ENCODE measurements at regions not wholly inside any gene's neighbourhood (a gene's known extent, or its start where the extent isn't known, plus 50 kb on each side); places are given as distances from the start of the nearest gene placed in this dataset.

- intact Hi-C loops (cut with micrococcal nuclease), result loop anchor here (5.0 to 10.0 kb wide), 2 partner anchors 171 to 552 kb away; no protein-coding TSS in a partner anchor
- Histone ChIP-seq H3K27ac (ENCODE audit: low read length in 2 of 2) (no peak overlapping the region), H3K9ac (ENCODE audit: low read length) (no peak overlapping the region), H3K4me1 (ENCODE audit: control insufficient read depth in 2 of 2, insufficient read depth in 2 of 2, low read length in 2 of 2) (no peaks in the 10 kb centered on the region), H3K4me2 (replicated peaks; ENCODE audit: low read depth, low read length, poor library complexity, severe bottlenecking) (no peak overlapping the region), H4K20me1 (ENCODE audit: control insufficient read depth, insufficient read depth, low read length, poor library complexity, severe bottlenecking) (no peaks in the 10 kb centered on the region), H3K9me3 (ENCODE audit: control extremely low read depth in 1 of 3, control insufficient read depth in 2 of 3, insufficient read depth in 1 of 3, low read length in 2 of 3) (no peaks in the 10 kb centered on the region), H3K4me3 (ENCODE audit: control extremely low read depth in 1 of 5, extremely low read depth in 1 of 5, insufficient read depth in 1 of 5, low read depth in 2 of 5, low read length in 4 of 5) (no peak overlapping the region), H3K27me3 (replicated peaks in 1 of 4; ENCODE audit: control extremely low read depth in 1 of 4, control insufficient read depth in 3 of 4, insufficient read depth in 4 of 4, low read length in 3 of 4) (no peaks in the 10 kb centered on the region), H2AFZ (ENCODE audit: insufficient read depth, low read depth, low read length, poor library complexity, severe bottlenecking) (no peak overlapping the region), H3K36me3 (replicated peaks in 1 of 2; ENCODE audit: control extremely low read depth in 1 of 2, control insufficient read depth in 1 of 2, extremely low read depth in 1 of 2, insufficient read depth in 2 of 2, low read length in 1 of 2) (no peaks in the 10 kb centered on the region), H3K79me2 (ENCODE audit: control insufficient read depth, insufficient read depth, low read length) (no peaks in the 10 kb centered on the region)
- POLR2A ChIA-PET, result no interaction called here
- H3K27me3 Mint-ChIP-seq, result peaks cover 4% of the 10 kb centered on the region
- H3K4me3 Mint-ChIP-seq, result no peak overlapping the region
- DNase-seq (no peak), ATAC-seq (ENCODE audit: low read depth) (no peak)
- TF ChIP-seq CTCF (IDR thresholded peaks at IDR 0.05) (no peak), EZH2 (IDR thresholded peaks at IDR 0.05; ENCODE audit: borderline replicate concordance, insufficient read depth, low read depth, low read length, poor library complexity, severe bottlenecking) (no peak)
- H3K9me3 Mint-ChIP-seq (ENCODE audit: insufficient read depth), result no peaks in the 10 kb centered on the region
- 36% methylated on average over 1 of the region's 3 CpGs for WGBS (ENCODE audit: insufficient coverage)
- H3K4me1 Mint-ChIP-seq, result no peaks in the 10 kb centered on the region
- CTCF ChIA-PET, result interaction anchor here (0.7 to 5.6 kb wide), 12 partner anchors 10 to 665 kb away, joined by 3 to 78 read pairs (median 5); partner anchors contain the start of genes LARP7 and ZGRF1
- H3K27ac Mint-ChIP-seq, result no peak overlapping the region
These were observed 129.5 kb downstream of the LARP7 start for GRCh38 chr4:112766422-112766821.

DNA sequence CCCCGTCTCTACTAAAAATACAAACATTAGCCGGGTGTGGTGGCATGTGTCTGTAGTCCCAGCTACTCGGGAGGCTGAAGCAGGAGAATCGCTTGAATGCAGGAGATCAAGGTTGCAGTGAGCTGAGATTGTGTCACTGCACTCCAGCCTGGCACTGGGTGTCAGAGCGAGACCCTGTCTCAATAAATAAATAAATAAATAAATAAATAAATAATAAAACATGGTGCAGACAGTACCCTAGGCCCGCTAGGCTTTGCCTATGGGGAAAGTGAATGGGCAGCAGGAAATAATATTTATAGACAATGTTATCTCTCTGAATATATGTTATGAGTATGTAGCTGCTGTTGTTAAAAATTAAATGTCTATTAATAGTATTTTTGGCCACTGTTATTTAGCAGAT is 130.4 kb downstream of the LARP7 start:
- Mint-ChIP-seq H3K4me1 (no peaks in the 10 kb centered on the region), H3K27ac (no peak overlapping the region), H3K27me3 (peaks cover 4% of the 10 kb centered on the region), H3K9me3 (ENCODE audit: insufficient read depth) (no peaks in the 10 kb centered on the region), H3K4me3 (no peak overlapping the region)
- Histone ChIP-seq H2AFZ (ENCODE audit: insufficient read depth, low read depth, low read length, poor library complexity, severe bottlenecking) (no peak overlapping the region), H3K4me1 (ENCODE audit: control insufficient read depth in 2 of 2, insufficient read depth in 2 of 2, low read length in 2 of 2) (no peaks in the 10 kb centered on the region), H3K4me3 (ENCODE audit: control extremely low read depth in 1 of 5, extremely low read depth in 1 of 5, insufficient read depth in 1 of 5, low read depth in 2 of 5, low read length in 4 of 5) (no peak overlapping the region), H3K4me2 (replicated peaks; ENCODE audit: low read depth, low read length, poor library complexity, severe bottlenecking) (no peak overlapping the region), H3K27ac (ENCODE audit: low read length in 2 of 2) (no peak overlapping the region), H3K9ac (ENCODE audit: low read length) (no peak overlapping the region), H3K27me3 (replicated peaks in 1 of 4; ENCODE audit: control extremely low read depth in 1 of 4, control insufficient read depth in 3 of 4, insufficient read depth in 4 of 4, low read length in 3 of 4) (no peaks in the 10 kb centered on the region), H4K20me1 (ENCODE audit: control insufficient read depth, insufficient read depth, low read length, poor library complexity, severe bottlenecking) (no peaks in the 10 kb centered on the region), H3K9me3 (ENCODE audit: control extremely low read depth in 1 of 3, control insufficient read depth in 2 of 3, insufficient read depth in 1 of 3, low read length in 2 of 3) (no peaks in the 10 kb centered on the region), H3K79me2 (ENCODE audit: control insufficient read depth, insufficient read depth, low read length) (no peaks in the 10 kb centered on the region), H3K36me3 (replicated peaks in 1 of 2; ENCODE audit: control extremely low read depth in 1 of 2, control insufficient read depth in 1 of 2, extremely low read depth in 1 of 2, insufficient read depth in 2 of 2, low read length in 1 of 2) (no peaks in the 10 kb centered on the region)
- no peak for TF ChIP-seq CTCF (IDR thresholded peaks at IDR 0.05)
- no peak for TF ChIP-seq EZH2 (IDR thresholded peaks at IDR 0.05; ENCODE audit: borderline replicate concordance, insufficient read depth, low read depth, low read length, poor library complexity, severe bottlenecking)
- intact Hi-C loops (cut with micrococcal nuclease), result loop anchor here (5.0 to 10.0 kb wide), 2 partner anchors 170 to 553 kb away; no protein-coding TSS in a partner anchor
- ChIA-PET POLR2A (no interaction called here), CTCF (interaction anchor here (5.6 kb wide), 1 partner anchor 133 kb away, joined by 78 read pairs; the partner anchor contains the start of genes LARP7 and ZGRF1)
- ATAC-seq (ENCODE audit: low read depth) (no peak), DNase-seq (no peak)
- no CpG with 5 or more reads among the region's 6 CpGs for WGBS (ENCODE audit: insufficient coverage)

Data from B cell (primary cell).